K562 (cell line): ENCODE measurements at regions not wholly inside any gene's neighbourhood (a gene's known extent, or its start where the extent isn't known, plus 50 kb on each side); places are given as distances from the start of the nearest gene placed in this dataset.

Experiments used
- ATAC-seq: fragments of 200-7000 bp; cut with Tn5 transposase; 3 replicates; pipeline ENCODE4 v1.9.1; 2020; ENCODE audit warnings: moderate library complexity
- BruUV-seq: library from RNA; stranded (reverse); fragments of 400-500 nt; replicated peaks from 2 replicates; lab custom pipeline; 2021; lab: Mats Ljungman, UMichigan
- CTCF ChIA-PET: fragments of 300-600 bp; formaldehyde crosslinking; extraction: SDS; loops from one replicate; lab custom pipeline; 2021; ENCODE audit warnings: low intra/inter-chr PET ratio; lab: Yijun Ruan, JAX
- POLR2A ChIA-PET: fragments of 300-600, 350-650 bp; sonication (Branson Sonifier 250); formaldehyde crosslinking; extraction: SDS; loops from one replicate; lab custom pipeline; 2021; ENCODE audit warnings: antibody characterized with exemption, inconsistent platforms; lab: Yijun Ruan, JAX
- DNase-seq, 4 experiments: peaks; one replicate each; pipeline versions ENCODE4 v3.0.0 to v3.0.0-alpha.2; 2011 to 2018; ENCODE audit warnings: low spot score in 3 of 4, mixed read lengths in 3 of 4; ENCODE audit errors: extremely low read depth in 1 of 4
- FAIRE-seq: peaks from 2 replicates; lab custom pipeline; 2011; peaks lifted over from hg19 to GRCh38; lab: Jason Lieb, UNC
- H2AFZ ChIP-seq: 2 replicates; pipeline ENCODE4 v1.6.0; 2011; ENCODE audit warnings: low read depth, low read length, control low read depth, inconsistent platforms
- H3K27ac ChIP-seq: fragments of 200-600 bp; 3 replicates; pipeline ENCODE4 v1.8.0; 2011; ENCODE audit warnings: low read depth, mild to moderate bottlenecking, control low read depth, inconsistent platforms, low read length, moderate library complexity, mixed read lengths; ENCODE audit errors: extremely low read depth
- H3K27me3 ChIP-seq, 2 experiments: fragments of 300-600 bp in 1 of 2; 2 replicates in 1 of 2; 3 replicates in 1 of 2; pipeline versions ENCODE4 v1.6.0 to v1.8.0; 2011; ENCODE audit warnings: inconsistent platforms in 2 of 2, low read length in 2 of 2, mild to moderate bottlenecking in 1 of 2, mixed read lengths in 1 of 2, moderate library complexity in 1 of 2; ENCODE audit not compliant: control insufficient read depth in 2 of 2, insufficient read depth in 2 of 2
- H3K36me3 ChIP-seq: fragments of 300-600 bp; 3 replicates; pipeline ENCODE4 v1.8.0; 2011; ENCODE audit warnings: mild to moderate bottlenecking, low read length, inconsistent platforms; ENCODE audit not compliant: control insufficient read depth, insufficient read depth
- H3K4me1 ChIP-seq, 2 experiments: fragments of 200-600 bp in 1 of 2; replicated peaks in 1 of 2; 2 replicates in 1 of 2; 3 replicates in 1 of 2; pipeline versions ENCODE4 v1.5.1 to v1.8.0; 2011; ENCODE audit warnings: inconsistent platforms in 2 of 2, low read length in 2 of 2, mild to moderate bottlenecking in 1 of 2, mixed read lengths in 1 of 2, moderate library complexity in 1 of 2; ENCODE audit not compliant: control insufficient read depth in 2 of 2, insufficient read depth in 2 of 2
- H3K4me2 ChIP-seq: 2 replicates; pipeline ENCODE4 v1.6.1; 2011; ENCODE audit warnings: low read length, control low read depth, inconsistent platforms, mixed read lengths; ENCODE audit not compliant: insufficient read depth
- H3K4me3 ChIP-seq: fragments of 200-600 bp; sonication (generic), shearing (Covaris generic); 2 replicates; pipeline ENCODE4 v1.5.1; 2016; ENCODE audit warnings: control low read depth, inconsistent platforms
- H3K79me2 ChIP-seq: fragments of 200-600 bp; 3 replicates; pipeline ENCODE4 v1.8.0; 2011; ENCODE audit warnings: low read length, inconsistent platforms; ENCODE audit not compliant: control insufficient read depth, insufficient read depth
- H3K9ac ChIP-seq, 2 experiments: 2 replicates each; pipeline versions ENCODE4 v1.6.0 to v1.6.1; 2011; ENCODE audit warnings: low read depth in 2 of 2, low read length in 2 of 2, control low read depth in 1 of 2, inconsistent platforms in 1 of 2, mild to moderate bottlenecking in 1 of 2, mixed read lengths in 1 of 2; ENCODE audit not compliant: insufficient read depth in 1 of 2
- H3K9me1 ChIP-seq: one replicate; pipeline ENCODE4 v1.6.0; 2011; ENCODE audit warnings: inconsistent platforms, mild to moderate bottlenecking, low read length, moderate library complexity; ENCODE audit not compliant: control insufficient read depth, insufficient read depth
- H3K9me3 ChIP-seq: replicated peaks from 2 replicates; pipeline ENCODE4 v1.5.1; 2011; ENCODE audit warnings: low read depth, low read length, inconsistent platforms; ENCODE audit not compliant: control insufficient read depth, insufficient read depth
- H4K20me1 ChIP-seq: replicated peaks from 2 replicates; pipeline ENCODE4 v1.6.1; 2011; ENCODE audit warnings: low read length, inconsistent platforms, mixed read lengths; ENCODE audit not compliant: control insufficient read depth, insufficient read depth
- POLR2AphosphoS5 ChIP-seq: IDR thresholded peaks from 2 replicates; pipeline ENCODE4 v1.6.1; 2011; ENCODE audit warnings: mild to moderate bottlenecking, low read depth, low read length, moderate library complexity; ENCODE audit not compliant: control insufficient read depth, insufficient read depth
- ZNF3 ChIP-seq: fragments of 250-450 bp; sonication (Bioruptor Pico); IDR thresholded peaks from 2 replicates; pipeline ENCODE4 v1.5.0; 2021; ENCODE audit warnings: mild to moderate bottlenecking, moderate library complexity
- ZNF655 ChIP-seq: fragments of 250-450 bp; sonication (Bioruptor Pico); IDR thresholded peaks from 2 replicates; pipeline ENCODE4 v1.5.0; 2021
- in situ Hi-C: fragments of 300-500 bp; cut with MboI; formaldehyde crosslinking; loops from 4 replicates; pipeline ENCODE4 v1.15.0; 2018; ENCODE audit warnings: inconsistent platforms, mixed read lengths
- intact Hi-C: fragments of 100-400 bp; cut with micrococcal nuclease; formaldehyde crosslinking; loops from 2 replicates; pipeline ENCODE4 v1.14.2; 2022
- TF ChIP-seq, protein P1 (sequence below): sonication (generic); formaldehyde crosslinking; IDR thresholded peaks from 2 replicates; pipeline ENCODE4 v1.8.0; 2022; ENCODE audit warnings: mild to moderate bottlenecking, missing genetic modification reagents
- TF ChIP-seq, protein P2 (sequence below), 3 experiments: fragments of 200-800 bp in 1 of 3; fragments of 250-450 bp in 1 of 3; fragments of 450-650 bp in 1 of 3; sonication (Bioruptor Pico) in 1 of 3; sonication (Bioruptor generic) in 1 of 3; formaldehyde crosslinking in 1 of 3; IDR thresholded peaks; 2 replicates each; pipeline versions ENCODE4 v1.6.1 to v1.8.0; 2016 to 2022; ENCODE audit warnings: mild to moderate bottlenecking in 2 of 3, missing genetic modification characterization in 2 of 3, missing compliant biosample characterization in 1 of 3, moderate library complexity in 1 of 3

DNA sequence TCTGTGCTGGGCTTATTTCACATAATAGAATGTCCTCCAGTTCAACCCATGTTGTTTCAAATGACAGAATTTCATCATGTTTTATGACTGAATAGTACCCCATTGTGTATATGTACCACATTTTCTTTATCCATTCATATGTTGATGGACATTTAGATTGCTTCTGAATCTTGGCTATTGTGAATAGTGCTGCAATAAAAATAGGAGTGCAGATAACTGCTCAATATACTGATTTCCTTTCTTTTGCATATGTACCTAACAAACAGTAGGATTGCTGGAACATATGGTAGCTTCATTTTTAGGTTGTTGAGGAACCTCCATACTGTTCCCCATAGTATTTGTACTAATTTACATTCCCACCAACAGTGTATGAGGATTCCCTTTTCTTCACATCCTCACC, 491.1 kb downstream of the BRINP3 start:
- no peaks in the 10 kb centered on the region for H3K79me2 ChIP-seq
- ChIA-PET POLR2A (no interaction called here), CTCF (no interaction called here)
- no peaks in the 10 kb centered on the region for H3K36me3 ChIP-seq
- H3K4me2 ChIP-seq = no peak overlapping the region
- in situ Hi-C loops = no loop called here
- H2AFZ ChIP-seq = no peak overlapping the region
- DNase-seq (no peak), ATAC-seq (no peak), FAIRE-seq (no peak)
- intact Hi-C loops = no loop called here
- H4K20me1 ChIP-seq = no peaks in the 10 kb centered on the region
- no peak overlapping the region for H3K27ac ChIP-seq
- BruUV-seq = no TSS peak
- H3K9me3 ChIP-seq = peaks cover 1% of the 10 kb centered on the region; the same call in 1 of the 2 replicates
- H3K9ac ChIP-seq = no peak overlapping the region
- no peaks in the 10 kb centered on the region for H3K4me1 ChIP-seq
- no peaks in the 10 kb centered on the region for H3K9me1 ChIP-seq
- TF ChIP-seq, protein P1, sequence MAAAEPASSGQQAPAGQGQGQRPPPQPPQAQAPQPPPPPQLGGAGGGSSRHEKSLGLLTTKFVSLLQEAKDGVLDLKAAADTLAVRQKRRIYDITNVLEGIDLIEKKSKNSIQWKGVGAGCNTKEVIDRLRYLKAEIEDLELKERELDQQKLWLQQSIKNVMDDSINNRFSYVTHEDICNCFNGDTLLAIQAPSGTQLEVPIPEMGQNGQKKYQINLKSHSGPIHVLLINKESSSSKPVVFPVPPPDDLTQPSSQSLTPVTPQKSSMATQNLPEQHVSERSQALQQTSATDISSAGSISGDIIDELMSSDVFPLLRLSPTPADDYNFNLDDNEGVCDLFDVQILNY (CRISPR knock-in tag) = no peak
- no peak for TF ChIP-seq POLR2AphosphoS5
- TF ChIP-seq, protein P2, sequence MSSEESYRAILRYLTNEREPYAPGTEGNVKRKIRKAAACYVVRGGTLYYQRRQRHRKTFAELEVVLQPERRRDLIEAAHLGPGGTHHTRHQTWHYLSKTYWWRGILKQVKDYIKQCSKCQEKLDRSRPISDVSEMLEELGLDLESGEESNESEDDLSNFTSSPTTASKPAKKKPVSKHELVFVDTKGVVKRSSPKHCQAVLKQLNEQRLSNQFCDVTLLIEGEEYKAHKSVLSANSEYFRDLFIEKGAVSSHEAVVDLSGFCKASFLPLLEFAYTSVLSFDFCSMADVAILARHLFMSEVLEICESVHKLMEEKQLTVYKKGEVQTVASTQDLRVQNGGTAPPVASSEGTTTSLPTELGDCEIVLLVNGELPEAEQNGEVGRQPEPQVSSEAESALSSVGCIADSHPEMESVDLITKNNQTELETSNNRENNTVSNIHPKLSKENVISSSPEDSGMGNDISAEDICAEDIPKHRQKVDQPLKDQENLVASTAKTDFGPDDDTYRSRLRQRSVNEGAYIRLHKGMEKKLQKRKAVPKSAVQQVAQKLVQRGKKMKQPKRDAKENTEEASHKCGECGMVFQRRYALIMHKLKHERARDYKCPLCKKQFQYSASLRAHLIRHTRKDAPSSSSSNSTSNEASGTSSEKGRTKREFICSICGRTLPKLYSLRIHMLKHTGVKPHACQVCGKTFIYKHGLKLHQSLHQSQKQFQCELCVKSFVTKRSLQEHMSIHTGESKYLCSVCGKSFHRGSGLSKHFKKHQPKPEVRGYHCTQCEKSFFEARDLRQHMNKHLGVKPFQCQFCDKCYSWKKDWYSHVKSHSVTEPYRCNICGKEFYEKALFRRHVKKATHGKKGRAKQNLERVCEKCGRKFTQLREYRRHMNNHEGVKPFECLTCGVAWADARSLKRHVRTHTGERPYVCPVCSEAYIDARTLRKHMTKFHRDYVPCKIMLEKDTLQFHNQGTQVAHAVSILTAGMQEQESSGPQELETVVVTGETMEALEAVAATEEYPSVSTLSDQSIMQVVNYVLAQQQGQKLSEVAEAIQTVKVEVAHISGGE (CRISPR knock-in tag; IDR thresholded peaks at IDR 0.05) = no peak
- no peak for TF ChIP-seq ZNF655 (CRISPR knock-in tag)
- TF ChIP-seq ZNF3 (CRISPR knock-in tag) = no peak
- H3K27me3 ChIP-seq = no peaks in the 10 kb centered on the region
- no peak overlapping the region for H3K4me3 ChIP-seq
